Keratinocyte (primary cell): ENCODE measurements at regions not wholly inside any gene's neighbourhood (a gene's known extent, or its start where the extent isn't known, plus 50 kb on each side); places are given as distances from the start of the nearest gene placed in this dataset.

ENCODE experiments used
- DNase-seq: peaks from one replicate; pipeline ENCODE4 v3.0.0-alpha.2; 2011; ENCODE audit warnings: low read depth, missing footprints, low spot score
- FAIRE-seq: peaks from 2 replicates; lab custom pipeline; 2011; peaks lifted over from hg19 to GRCh38; lab: Jason Lieb, UNC
- H2AFZ ChIP-seq: 2 replicates; pipeline ENCODE4 v1.6.0; 2012; ENCODE audit warnings: low read length, control low read depth, inconsistent platforms; ENCODE audit not compliant: control insufficient read depth
- H3K27ac ChIP-seq: 2 replicates; pipeline ENCODE4 v1.5.1; 2011; ENCODE audit warnings: low read length; ENCODE audit not compliant: control insufficient read depth, insufficient read depth
- H3K27me3 ChIP-seq: 3 replicates; pipeline ENCODE4 v1.6.0; 2011; ENCODE audit warnings: low read length; ENCODE audit not compliant: control insufficient read depth, insufficient read depth; ENCODE audit errors: extremely low read depth
- H3K36me3 ChIP-seq, 2 experiments: 2 replicates in 1 of 2; 3 replicates in 1 of 2; pipeline ENCODE4 v1.5.1; 2011; ENCODE audit warnings: low read length in 2 of 2, mild to moderate bottlenecking in 1 of 2; ENCODE audit not compliant: control insufficient read depth in 2 of 2, insufficient read depth in 2 of 2; ENCODE audit errors: extremely low read depth in 1 of 2
- H3K4me1 ChIP-seq: 3 replicates; pipeline ENCODE4 v1.5.1; 2011; ENCODE audit warnings: low read length; ENCODE audit not compliant: control insufficient read depth, insufficient read depth; ENCODE audit errors: extremely low read depth
- H3K4me2 ChIP-seq: 3 replicates; pipeline ENCODE4 v1.6.0; 2011; ENCODE audit warnings: low read depth, low read length; ENCODE audit not compliant: control insufficient read depth, insufficient read depth; ENCODE audit errors: extremely low read depth
- H3K4me3 ChIP-seq, 3 experiments: fragments of 200-600 bp in 1 of 3; sonication (generic) in 1 of 3; 2 replicates in 2 of 3; 3 replicates in 1 of 3; pipeline ENCODE4 v1.5.1; 2011 to 2016; ENCODE audit warnings: low read length in 3 of 3, mild to moderate bottlenecking in 3 of 3, control low read depth in 2 of 3, inconsistent platforms in 1 of 3, low read depth in 1 of 3, mixed read lengths in 1 of 3, mixed run types in 1 of 3, moderate library complexity in 1 of 3; ENCODE audit not compliant: control insufficient read depth in 2 of 3, insufficient read depth in 2 of 3; ENCODE audit errors: extremely low read depth in 1 of 3
- H3K79me2 ChIP-seq: 2 replicates; pipeline ENCODE4 v1.6.0; 2012; ENCODE audit warnings: low read length; ENCODE audit not compliant: control insufficient read depth, insufficient read depth
- H3K9ac ChIP-seq: 3 replicates; pipeline ENCODE4 v1.6.0; 2011; ENCODE audit warnings: low read length; ENCODE audit not compliant: control insufficient read depth, insufficient read depth; ENCODE audit errors: extremely low read depth
- H3K9me1 ChIP-seq: 3 replicates; pipeline ENCODE4 v1.6.0; 2011; ENCODE audit warnings: low read length; ENCODE audit not compliant: control insufficient read depth, insufficient read depth; ENCODE audit errors: extremely low read depth
- H3K9me3 ChIP-seq: 2 replicates; pipeline ENCODE4 v1.5.1; 2012; ENCODE audit warnings: low read depth, low read length; ENCODE audit not compliant: control insufficient read depth
- H4K20me1 ChIP-seq: 3 replicates; pipeline ENCODE4 v1.6.0; 2011; ENCODE audit warnings: low read length; ENCODE audit not compliant: control insufficient read depth, insufficient read depth; ENCODE audit errors: extremely low read depth
- EZH2 ChIP-seq: IDR thresholded peaks from one replicate; pipeline ENCODE4 v1.6.1; 2012; ENCODE audit warnings: inconsistent platforms, mild to moderate bottlenecking, low read length, moderate library complexity
- dilution Hi-C: fragments of 300-500 bp; cut with MboI; formaldehyde crosslinking; loops from one replicate; pipeline ENCODE4 v1.7.0; 2020; ENCODE audit warnings: low sequenced_read_pairs; ENCODE audit not compliant: extremely low pct_ligation_motif_present
- TF ChIP-seq, protein P1 (sequence below), 3 experiments: IDR thresholded peaks in 1 of 3; conservative IDR thresholded peaks in 1 of 3; optimal IDR thresholded peaks in 1 of 3; 2 replicates in 2 of 3; 3 replicates in 1 of 3; pipeline versions ENCODE3 to v1.5.1; 2011; ENCODE audit warnings: low read length in 3 of 3, mild to moderate bottlenecking in 3 of 3, moderate library complexity in 2 of 3, control low read depth in 1 of 3, inconsistent platforms in 1 of 3; ENCODE audit not compliant: insufficient read depth in 2 of 3; ENCODE audit errors: extremely low read depth in 1 of 3

GRCh38 chr5:27392716-27393115 lies 354.3 kb upstream of the CDH9 start:
- Histone ChIP-seq H3K27ac (no peak overlapping the region), H3K27me3 (no peaks in the 10 kb centered on the region), H3K4me3 (no peak overlapping the region), H4K20me1 (no peaks in the 10 kb centered on the region), H3K9me3 (no peaks in the 10 kb centered on the region), H3K4me1 (no peaks in the 10 kb centered on the region), H3K4me2 (no peak overlapping the region), H3K9ac (no peak overlapping the region), H3K36me3 (no peaks in the 10 kb centered on the region), H3K9me1 (no peaks in the 10 kb centered on the region), H3K79me2 (no peaks in the 10 kb centered on the region), H2AFZ (no peak overlapping the region)
- dilution Hi-C loops = no loop called here
- DNase-seq (no peak), FAIRE-seq (no peak)
- no peak for TF ChIP-seq EZH2
- TF ChIP-seq, protein P1, sequence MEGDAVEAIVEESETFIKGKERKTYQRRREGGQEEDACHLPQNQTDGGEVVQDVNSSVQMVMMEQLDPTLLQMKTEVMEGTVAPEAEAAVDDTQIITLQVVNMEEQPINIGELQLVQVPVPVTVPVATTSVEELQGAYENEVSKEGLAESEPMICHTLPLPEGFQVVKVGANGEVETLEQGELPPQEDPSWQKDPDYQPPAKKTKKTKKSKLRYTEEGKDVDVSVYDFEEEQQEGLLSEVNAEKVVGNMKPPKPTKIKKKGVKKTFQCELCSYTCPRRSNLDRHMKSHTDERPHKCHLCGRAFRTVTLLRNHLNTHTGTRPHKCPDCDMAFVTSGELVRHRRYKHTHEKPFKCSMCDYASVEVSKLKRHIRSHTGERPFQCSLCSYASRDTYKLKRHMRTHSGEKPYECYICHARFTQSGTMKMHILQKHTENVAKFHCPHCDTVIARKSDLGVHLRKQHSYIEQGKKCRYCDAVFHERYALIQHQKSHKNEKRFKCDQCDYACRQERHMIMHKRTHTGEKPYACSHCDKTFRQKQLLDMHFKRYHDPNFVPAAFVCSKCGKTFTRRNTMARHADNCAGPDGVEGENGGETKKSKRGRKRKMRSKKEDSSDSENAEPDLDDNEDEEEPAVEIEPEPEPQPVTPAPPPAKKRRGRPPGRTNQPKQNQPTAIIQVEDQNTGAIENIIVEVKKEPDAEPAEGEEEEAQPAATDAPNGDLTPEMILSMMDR (optimal IDR thresholded peaks at IDR 0.05 in 1 of 3, IDR thresholded peaks at IDR 0.05 in 1 of 3, conservative IDR thresholded peaks at IDR 0.05 in 1 of 3; ENCODE audit: extremely low read depth in 1 of 3, insufficient read depth in 2 of 3, low read length in 3 of 3) = no peak

DNA sequence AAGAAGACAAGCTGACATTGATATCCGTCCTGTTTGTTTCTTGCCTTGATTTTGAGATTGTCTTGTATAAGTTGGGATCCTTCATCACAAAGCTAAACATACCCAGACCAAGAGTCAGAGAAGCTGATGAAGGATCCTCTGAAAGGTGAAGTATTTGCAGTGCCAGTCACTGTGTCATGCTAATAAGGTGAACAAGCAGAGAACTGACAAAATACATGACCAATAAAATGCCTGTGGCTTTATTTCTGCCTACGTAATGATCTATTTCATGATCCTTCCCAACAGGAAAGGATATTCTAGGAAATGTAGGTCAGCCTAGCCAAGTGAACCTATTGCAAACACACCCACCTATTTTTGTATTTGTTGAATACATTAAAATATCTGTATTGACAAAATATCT lies 351.3 kb upstream of the CDH9 start:
- Histone ChIP-seq H3K4me3 (no peak overlapping the region), H3K4me2 (no peak overlapping the region), H3K4me1 (no peaks in the 10 kb centered on the region), H4K20me1 (no peaks in the 10 kb centered on the region), H3K36me3 (no peaks in the 10 kb centered on the region), H3K79me2 (no peaks in the 10 kb centered on the region), H3K9ac (no peak overlapping the region), H3K9me3 (no peaks in the 10 kb centered on the region), H2AFZ (no peak overlapping the region), H3K9me1 (no peaks in the 10 kb centered on the region), H3K27me3 (no peaks in the 10 kb centered on the region), H3K27ac (no peak overlapping the region)
- no peak for DNase-seq
- TF ChIP-seq EZH2 = no peak
- TF ChIP-seq, protein P1 (optimal IDR thresholded peaks at IDR 0.05 in 1 of 3, IDR thresholded peaks at IDR 0.05 in 1 of 3, conservative IDR thresholded peaks at IDR 0.05 in 1 of 3; ENCODE audit: extremely low read depth in 1 of 3, insufficient read depth in 2 of 3, low read length in 3 of 3) = no peak
- dilution Hi-C loops = no loop called here
- no peak for FAIRE-seq
